Effector memory CD4-positive, alpha-beta T cell (primary cell): ENCODE measurements at regions not wholly inside any gene's neighbourhood (a gene's known extent, or its start where the extent isn't known, plus 50 kb on each side); places are given as distances from the start of the nearest gene placed in this dataset.
"Not testable (repeated sequence)": the region's sequence is repeated elsewhere in the genome, so short reads cannot be mapped to it uniquely, and the experiment has no call there.

Experiments used
- DNase-seq, 3 donors: peaks; one replicate each; pipeline ENCODE4 v3.0.0-alpha.2; 2020
- H3K27ac ChIP-seq: 2 replicates; pipeline ENCODE4 v1.7.0; 2013; ENCODE audit warnings: mild to moderate bottlenecking, low read length, moderate library complexity; ENCODE audit not compliant: insufficient read depth, poor library complexity, severe bottlenecking
- H3K27me3 ChIP-seq: replicated peaks from 2 replicates; pipeline ENCODE4 v1.7.0; 2013; ENCODE audit warnings: mild to moderate bottlenecking, low read length; ENCODE audit not compliant: insufficient read depth, control insufficient read depth, poor library complexity, severe bottlenecking
- H3K36me3 ChIP-seq: 2 replicates; pipeline ENCODE4 v1.7.0; 2013; ENCODE audit warnings: mild to moderate bottlenecking, low read length, moderate library complexity; ENCODE audit not compliant: control insufficient read depth, insufficient read depth
- H3K4me1 ChIP-seq: 2 replicates; pipeline ENCODE4 v1.7.0; 2013; ENCODE audit warnings: low read length, mild to moderate bottlenecking; ENCODE audit not compliant: control insufficient read depth, insufficient read depth, poor library complexity, severe bottlenecking
- H3K4me3 ChIP-seq: 2 replicates; pipeline ENCODE4 v1.7.0; 2013; ENCODE audit warnings: low read length, low read depth, mild to moderate bottlenecking; ENCODE audit not compliant: insufficient read depth, poor library complexity, severe bottlenecking
- H3K9me3 ChIP-seq: 2 replicates; pipeline ENCODE4 v1.7.0; 2013; ENCODE audit warnings: mild to moderate bottlenecking, low read length, moderate library complexity; ENCODE audit not compliant: control insufficient read depth

DNA sequence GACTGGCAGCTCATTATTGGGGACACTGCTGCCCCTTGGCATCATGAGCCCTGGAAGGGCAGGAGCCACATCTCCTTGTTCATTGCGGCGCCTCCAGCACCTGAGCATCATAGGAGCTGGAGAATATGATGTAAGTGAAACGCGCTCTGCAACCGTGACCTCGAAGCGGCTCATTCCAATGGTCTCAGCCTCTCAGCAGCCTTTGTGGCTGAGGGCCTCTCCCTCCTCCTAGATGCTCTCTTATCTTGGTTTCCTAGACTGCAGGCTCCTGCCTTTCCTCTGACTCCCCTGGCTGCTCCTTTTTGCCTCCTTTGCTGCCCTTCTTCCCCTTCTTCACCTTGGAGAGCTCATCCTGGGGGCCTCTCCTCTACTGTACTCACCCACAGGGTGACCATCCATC, 83.6 kb upstream of the CASZ1 start:
- Histone ChIP-seq H3K27me3 (peaks cover under 1% of the 10 kb centered on the region), H3K4me3 (no peak overlapping the region), H3K4me1 (no peaks in the 10 kb centered on the region), H3K9me3 (no peaks in the 10 kb centered on the region), H3K27ac (no peak overlapping the region), H3K36me3 (no peaks in the 10 kb centered on the region)
- DNase-seq, result no peak

DNA sequence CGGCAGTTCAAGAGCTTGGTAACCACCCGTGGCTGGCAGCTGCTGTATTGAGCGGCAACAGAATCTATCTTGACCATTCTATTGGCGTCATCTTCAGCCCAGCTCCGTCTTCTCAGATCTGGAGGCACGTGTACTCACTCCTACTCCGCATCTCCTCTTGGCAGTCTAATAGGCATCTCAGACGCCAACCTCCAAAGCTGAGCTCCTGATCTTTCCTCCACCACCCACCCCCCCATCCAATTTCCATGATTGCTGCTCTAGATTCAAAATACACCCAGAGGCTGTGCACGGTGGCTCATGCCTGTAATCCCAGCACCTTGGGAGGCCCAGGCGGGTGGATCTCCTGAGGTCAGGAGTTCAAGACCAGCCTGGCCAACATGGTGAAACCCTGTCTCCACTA, 84.6 kb upstream of the CASZ1 start:
- peaks cover 2% of the 10 kb centered on the region for H3K27me3 ChIP-seq
- H3K4me1 ChIP-seq, result no peaks in the 10 kb centered on the region
- no peak for DNase-seq
- H3K9me3 ChIP-seq, result no peaks in the 10 kb centered on the region
- H3K36me3 ChIP-seq, result no peaks in the 10 kb centered on the region
- H3K4me3 ChIP-seq, result no peak overlapping the region
- H3K27ac ChIP-seq, result no peak overlapping the region

DNA sequence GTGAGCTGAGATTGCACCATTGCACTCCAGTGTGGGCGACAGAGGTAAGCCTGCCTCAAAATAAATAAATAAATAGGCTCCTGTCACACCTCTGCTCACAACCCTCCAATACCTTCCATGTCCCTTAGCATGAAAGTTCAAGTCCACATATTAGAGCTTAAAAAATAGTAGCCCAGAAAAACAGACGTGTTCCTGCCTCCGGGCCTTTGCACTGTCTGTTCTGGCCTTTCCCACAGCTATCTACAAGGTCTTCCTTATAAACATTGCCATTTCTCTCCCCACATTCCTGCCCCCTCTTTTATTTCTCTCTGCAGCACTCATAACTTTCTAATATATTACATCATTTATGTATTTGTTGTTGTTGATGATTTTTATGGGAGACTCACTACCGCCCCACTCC, 85.6 kb upstream of the CASZ1 start:
- peaks cover 2% of the 10 kb centered on the region for H3K27me3 ChIP-seq

DNA sequence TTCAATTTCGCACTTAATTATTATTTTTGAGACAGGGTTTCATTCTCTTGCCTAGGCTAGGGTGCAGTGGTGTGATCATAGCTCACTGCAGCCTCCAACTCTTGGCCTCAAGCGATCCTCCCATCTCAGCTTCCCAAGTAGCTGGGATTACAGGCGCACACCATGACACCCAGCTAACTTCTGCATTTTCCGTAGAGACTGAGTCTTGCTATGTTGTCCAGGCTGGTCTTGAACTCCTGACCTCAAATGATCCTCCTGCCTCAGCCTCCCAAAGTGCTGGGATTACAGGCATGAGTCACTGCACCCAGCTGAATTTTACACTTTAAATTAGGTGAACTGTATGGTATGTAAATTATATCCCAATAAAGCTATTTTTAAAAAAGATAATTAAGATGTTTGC, 90.6 kb upstream of the CASZ1 start:
- peaks cover 12% of the 10 kb centered on the region for H3K27me3 ChIP-seq
- DNase-seq, result not testable (repeated sequence)

More for the DNA sequence above, 85.6 kb upstream of the CASZ1 start:
- H3K4me1 ChIP-seq, result no peaks in the 10 kb centered on the region
- H3K27ac ChIP-seq, result no peak overlapping the region
- no peaks in the 10 kb centered on the region for H3K36me3 ChIP-seq
- no peak for DNase-seq
- H3K4me3 ChIP-seq, result no peak overlapping the region
- no peaks in the 10 kb centered on the region for H3K9me3 ChIP-seq

DNA sequence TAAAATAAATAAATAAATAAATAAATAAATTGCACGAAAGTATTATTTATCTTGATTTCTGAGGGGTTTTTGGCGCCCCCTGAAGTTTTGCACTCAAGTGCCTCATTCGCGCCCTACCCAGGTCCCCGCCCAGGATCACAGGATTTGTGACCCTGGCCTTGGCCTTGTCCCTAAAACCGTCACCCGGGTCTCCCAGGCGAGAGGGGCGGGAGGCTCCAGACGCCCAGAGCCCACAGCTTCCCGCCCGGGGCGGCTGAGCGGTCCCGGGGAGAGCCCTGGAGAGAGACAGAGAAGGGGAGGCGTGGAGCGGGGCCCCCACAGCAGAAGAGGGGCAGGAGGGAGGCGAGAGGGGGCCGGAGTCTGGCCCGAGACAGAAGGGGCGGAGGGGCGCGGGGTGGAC, 91.8 kb upstream of the CASZ1 start:
- H3K27me3 ChIP-seq, result peaks cover 12% of the 10 kb centered on the region
- no peaks in the 10 kb centered on the region for H3K4me1 ChIP-seq
- H3K27ac ChIP-seq, result no peak overlapping the region
- H3K9me3 ChIP-seq, result no peaks in the 10 kb centered on the region
- no peaks in the 10 kb centered on the region for H3K36me3 ChIP-seq
- no peak overlapping the region for H3K4me3 ChIP-seq
- DNase-seq, result no peak

More for the DNA sequence above, 90.6 kb upstream of the CASZ1 start:
- H3K9me3 ChIP-seq, H3K4me3 ChIP-seq, H3K27ac ChIP-seq, H3K36me3 ChIP-seq, H3K4me1 ChIP-seq: not testable (repeated sequence)

DNA sequence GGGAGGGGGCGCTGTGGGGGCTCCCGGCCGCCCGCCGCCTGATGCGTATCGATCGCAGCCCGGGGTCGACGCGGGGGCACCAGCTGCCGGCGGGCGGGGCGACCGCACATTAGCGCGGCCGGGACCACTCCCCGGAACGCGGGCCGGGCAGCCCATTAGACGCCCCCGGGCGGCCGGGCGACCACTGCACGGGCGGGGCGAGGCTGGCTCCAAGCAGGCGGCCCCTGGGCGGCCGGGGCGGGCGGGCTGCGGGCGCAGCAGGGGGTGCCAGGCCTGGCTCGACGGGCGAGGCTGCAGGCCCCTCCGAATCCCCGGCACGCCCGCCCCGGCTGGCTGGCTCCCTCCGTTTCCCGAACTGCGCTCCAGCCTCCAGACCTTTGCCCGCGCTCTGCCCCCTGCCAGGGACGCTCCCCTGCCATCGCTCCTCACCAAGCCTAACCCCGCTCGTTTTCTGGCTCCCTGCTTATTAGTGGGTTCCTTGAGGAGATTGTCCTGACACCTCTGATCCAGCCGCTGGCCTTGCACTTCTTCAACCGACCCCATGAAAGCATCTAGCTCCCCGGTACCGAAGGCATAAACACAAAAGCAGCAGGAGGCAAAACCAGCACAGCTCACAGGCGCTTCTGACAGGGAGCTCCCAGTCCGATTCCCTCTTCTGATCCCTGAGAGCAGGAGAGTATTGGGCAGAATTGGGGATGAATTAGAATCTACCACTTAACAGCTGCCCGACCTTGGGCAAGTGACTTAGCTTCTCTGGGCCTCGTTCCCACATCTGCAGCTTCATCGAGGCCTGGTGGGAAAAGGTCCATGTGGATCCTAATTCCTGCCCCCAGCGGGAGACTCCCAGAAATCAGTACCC, 92.6 kb upstream of the CASZ1 start:
- Histone ChIP-seq H3K4me1 (no peaks in the 10 kb centered on the region), H3K27ac (no peak overlapping the region), H3K27me3 (peaks cover 12% of the 10 kb centered on the region), H3K36me3 (no peaks in the 10 kb centered on the region), H3K9me3 (no peaks in the 10 kb centered on the region), H3K4me3 (no peak overlapping the region)
- no peak for DNase-seq

DNA sequence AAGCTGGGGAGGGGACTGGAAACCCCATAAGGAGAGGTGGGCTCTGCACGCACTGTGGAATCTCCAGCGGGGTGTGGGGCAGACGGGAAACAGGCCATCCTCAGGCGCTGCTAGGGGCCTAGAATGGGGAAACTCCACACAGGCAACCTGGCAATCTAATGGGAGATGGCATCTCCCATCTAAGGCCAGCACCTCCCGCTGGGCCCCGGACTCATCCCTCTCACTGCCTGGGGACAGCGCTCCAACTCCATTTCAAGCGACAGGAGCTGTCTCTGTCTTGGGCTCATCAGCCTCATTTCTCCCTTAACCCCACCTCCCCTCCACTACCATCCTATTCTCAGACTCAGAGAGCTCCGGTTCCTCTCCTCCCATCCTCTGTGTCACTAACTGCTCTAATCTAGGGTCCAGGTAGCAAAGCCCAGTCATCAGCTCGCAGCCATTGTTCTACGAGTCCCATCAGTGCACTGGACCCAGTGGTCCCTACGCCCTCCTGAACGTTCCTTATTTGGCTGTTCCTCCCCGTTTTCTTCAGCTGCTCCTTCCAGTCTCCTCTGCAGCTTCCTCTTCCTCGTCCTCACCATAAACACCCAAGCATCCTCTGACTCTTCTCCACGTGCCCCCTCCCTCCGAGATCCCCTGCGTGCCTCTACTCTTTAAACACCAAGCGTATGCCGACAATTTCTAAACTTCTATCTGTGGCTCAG, 93.4 kb upstream of the CASZ1 start:
- H3K4me1 ChIP-seq, result no peaks in the 10 kb centered on the region
- no peak overlapping the region for H3K27ac ChIP-seq
- no peaks in the 10 kb centered on the region for H3K36me3 ChIP-seq
- no peaks in the 10 kb centered on the region for H3K9me3 ChIP-seq
- no peak for DNase-seq
- no peak overlapping the region for H3K4me3 ChIP-seq
- H3K27me3 ChIP-seq, result peaks cover 12% of the 10 kb centered on the region

DNA sequence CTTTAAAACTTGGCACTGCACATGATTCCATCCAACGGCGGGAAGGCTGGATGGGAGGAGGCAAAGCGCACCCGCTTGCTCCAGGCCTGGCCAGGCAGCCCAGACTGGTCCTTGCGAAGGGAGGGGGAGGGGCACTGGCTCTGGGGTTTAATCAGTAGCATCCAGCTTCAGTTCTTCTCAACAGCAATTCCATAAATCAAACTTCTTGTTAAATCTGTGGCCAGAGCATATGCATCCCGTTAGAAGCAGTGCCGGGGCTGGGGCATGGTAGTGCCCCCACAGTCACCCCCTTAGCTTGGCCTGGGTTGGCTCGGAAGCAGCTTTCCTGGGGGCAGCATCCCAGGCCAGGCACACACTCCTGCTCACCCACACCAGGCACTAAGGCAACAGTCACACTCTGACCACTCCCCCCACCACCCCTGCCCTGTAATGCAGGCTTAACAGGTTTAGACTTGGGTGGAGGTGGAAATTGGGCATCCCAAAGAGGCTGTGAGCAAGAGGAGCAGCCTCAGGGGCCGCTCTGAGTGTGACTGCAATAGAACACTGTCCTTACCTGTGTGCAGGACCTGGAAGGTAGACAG, 94.1 kb upstream of the CASZ1 start:
- Histone ChIP-seq H3K4me1 (no peaks in the 10 kb centered on the region), H3K36me3 (no peaks in the 10 kb centered on the region), H3K9me3 (no peaks in the 10 kb centered on the region), H3K27me3 (peaks cover 9% of the 10 kb centered on the region), H3K27ac (no peak overlapping the region), H3K4me3 (no peak overlapping the region)
- DNase-seq, result no peak

DNA sequence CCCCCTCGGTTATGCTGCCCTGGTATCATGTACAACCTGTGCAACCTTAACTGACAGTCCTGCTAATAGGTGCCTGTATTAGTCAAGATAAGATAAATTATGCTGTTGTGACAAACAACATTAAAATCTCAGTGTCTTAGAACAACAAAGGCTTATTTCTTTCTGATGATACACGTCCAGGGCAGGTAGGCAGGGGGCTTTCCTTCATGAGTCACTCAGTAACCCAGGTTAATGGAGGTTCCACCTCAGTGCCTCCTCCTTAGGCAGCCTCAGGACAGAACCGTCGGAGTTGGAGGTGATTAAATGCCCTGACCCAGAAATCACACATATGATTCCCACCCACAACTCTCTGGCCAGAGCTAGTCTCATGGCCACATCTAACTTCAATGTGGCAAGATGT, 94.6 kb upstream of the CASZ1 start:
- Histone ChIP-seq H3K27me3 (peaks cover 9% of the 10 kb centered on the region), H3K27ac (no peak overlapping the region)
- DNase-seq, result no peak

More for the DNA sequence above, 94.6 kb upstream of the CASZ1 start:
- Histone ChIP-seq H3K9me3 (no peaks in the 10 kb centered on the region), H3K36me3 (no peaks in the 10 kb centered on the region), H3K4me3 (no peak overlapping the region), H3K4me1 (no peaks in the 10 kb centered on the region)
